Loucy (cell line): ENCODE measurements at regions not wholly inside any gene's neighbourhood (a gene's known extent, or its start where the extent isn't known, plus 50 kb on each side); places are given as distances from the start of the nearest gene placed in this dataset.

Source experiments
- H2AFZ ChIP-seq: fragments of 200-600 bp; sonication (generic); 2 replicates; pipeline ENCODE4 v1.6.0; 2016; ENCODE audit warnings: antibody characterized with exemption, mild to moderate bottlenecking, low read length, moderate library complexity
- H3F3A ChIP-seq: fragments of 200-600 bp; 2 replicates; pipeline ENCODE4 v1.6.0; 2016; ENCODE audit warnings: antibody characterized with exemption, low read depth, mild to moderate bottlenecking
- H3K27me3 ChIP-seq: fragments of 200-600 bp; sonication (generic); 2 replicates; pipeline ENCODE4 v1.6.1; 2014; ENCODE audit warnings: low read length, mild to moderate bottlenecking; ENCODE audit not compliant: insufficient read depth, poor library complexity, severe bottlenecking
- H3K36me3 ChIP-seq: fragments of 200-600 bp; sonication (generic); 2 replicates; pipeline ENCODE4 v1.6.1; 2016; ENCODE audit warnings: low read length; ENCODE audit not compliant: insufficient read depth
- H3K4me1 ChIP-seq: fragments of 200-600 bp; sonication (generic); 2 replicates; pipeline ENCODE4 v1.5.1; 2014; ENCODE audit warnings: low read length, mild to moderate bottlenecking; ENCODE audit not compliant: insufficient read depth, poor library complexity, severe bottlenecking
- H3K4me2 ChIP-seq: fragments of 200-600 bp; sonication (generic); 2 replicates; pipeline ENCODE4 v1.6.0; 2014; ENCODE audit warnings: antibody characterized with exemption, low read length, low read depth, mild to moderate bottlenecking; ENCODE audit not compliant: poor library complexity, severe bottlenecking
- H3K4me3 ChIP-seq: fragments of 200-600 bp; sonication (generic); 2 replicates; pipeline ENCODE4 v1.5.1; 2014; ENCODE audit warnings: low read length, mild to moderate bottlenecking, mixed read lengths; ENCODE audit not compliant: poor library complexity, severe bottlenecking
- H3K79me2 ChIP-seq: fragments of 200-600 bp; sonication (generic); 2 replicates; pipeline ENCODE4 v1.6.1; 2014; ENCODE audit warnings: low read length; ENCODE audit not compliant: insufficient read depth
- H3K9ac ChIP-seq: fragments of 200-600 bp; sonication (generic); 2 replicates; pipeline ENCODE4 v1.6.0; 2014; ENCODE audit warnings: mild to moderate bottlenecking, low read depth, low read length, moderate library complexity; ENCODE audit not compliant: poor library complexity, severe bottlenecking
- H3K9me2 ChIP-seq: fragments of 200-600 bp; sonication (generic); replicated peaks from 2 replicates; pipeline ENCODE4 v1.6.1; 2016; ENCODE audit warnings: low read depth, low read length, mixed read lengths
- H3K9me3 ChIP-seq: fragments of 200-600 bp; sonication (generic); 2 replicates; pipeline ENCODE4 v1.6.1; 2014; ENCODE audit warnings: mild to moderate bottlenecking, antibody characterized with exemption, low read length, low read depth; ENCODE audit not compliant: insufficient read depth
- H4K20me1 ChIP-seq: fragments of 200-600 bp; sonication (generic); 2 replicates; pipeline ENCODE4 v1.6.0; 2014; ENCODE audit warnings: antibody characterized with exemption, low read length, mild to moderate bottlenecking; ENCODE audit not compliant: insufficient read depth, poor library complexity, severe bottlenecking
- CTCF ChIP-seq: fragments of 200-600 bp; sonication (generic); conservative IDR thresholded peaks from 2 replicates; pipeline ENCODE4 v1.5.1; 2014; ENCODE audit warnings: mild to moderate bottlenecking, antibody characterized with exemption, low read length
- EZH2phosphoT487 ChIP-seq: fragments of 200-600 bp; IDR thresholded peaks from 2 replicates; pipeline ENCODE4 v1.6.1; 2018; ENCODE audit warnings: antibody characterized with exemption, mild to moderate bottlenecking, moderate library complexity, borderline replicate concordance

DNA sequence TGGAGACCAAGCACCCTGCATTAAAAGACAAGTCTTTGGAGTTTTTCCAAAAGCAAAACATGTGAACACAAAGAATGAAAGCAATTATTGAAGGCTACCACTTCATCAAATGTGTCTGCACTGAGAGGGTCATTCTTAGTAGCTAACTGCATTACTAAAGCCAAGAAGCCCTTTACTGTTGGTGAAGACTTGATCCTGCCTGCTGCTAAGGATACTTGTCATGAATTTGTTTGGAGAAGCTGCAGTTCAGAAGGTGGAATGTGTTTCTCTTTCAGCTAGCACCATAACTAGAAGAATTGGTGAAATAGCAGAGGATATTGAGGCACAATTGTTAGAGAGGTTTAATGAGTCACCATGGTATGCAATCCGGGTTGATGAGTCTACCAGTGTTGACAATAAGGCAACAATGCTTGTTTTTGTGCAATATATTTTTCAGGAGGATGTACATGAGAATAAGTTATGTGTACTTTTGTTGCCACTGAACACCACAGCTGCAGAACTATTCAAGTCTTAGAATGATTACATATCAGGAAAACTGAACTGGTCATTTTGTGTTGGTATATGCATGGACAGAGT is 457.3 kb upstream of the ISX start:
- 0 out of 2 replicates have a peak, but pooled peaks cover 3% of the 10 kb centered on the region for H3K9me3 ChIP-seq
- H3K4me1 ChIP-seq = no peaks in the 10 kb centered on the region
- H3K9ac ChIP-seq = no peak overlapping the region
- H3K4me3 ChIP-seq = no peak overlapping the region
- H3K4me2 ChIP-seq = no peak overlapping the region
- no peaks in the 10 kb centered on the region for H3K27me3 ChIP-seq
- no peak overlapping the region for H2AFZ ChIP-seq
- H3F3A ChIP-seq = no peaks in the 10 kb centered on the region
- no peaks in the 10 kb centered on the region for H4K20me1 ChIP-seq
- H3K36me3 ChIP-seq = no peaks in the 10 kb centered on the region
- TF ChIP-seq EZH2phosphoT487 = no peak
- no peak for TF ChIP-seq CTCF
- H3K9me2 ChIP-seq = no peaks in the 10 kb centered on the region
- no peaks in the 10 kb centered on the region for H3K79me2 ChIP-seq

- TF ChIP-seq EZH2phosphoT487 (no peak), CTCF (no peak)
- no peaks in the 10 kb centered on the region for H3K27me3 ChIP-seq
- H3K9me3 ChIP-seq = 0 out of 2 replicates have a peak, but pooled peaks cover 3% of the 10 kb centered on the region
- no peak overlapping the region for H3K9ac ChIP-seq
- no peaks in the 10 kb centered on the region for H3K79me2 ChIP-seq
- no peak overlapping the region for H2AFZ ChIP-seq
- H3K4me1 ChIP-seq = no peaks in the 10 kb centered on the region
- no peak overlapping the region for H3K4me3 ChIP-seq
- H3K4me2 ChIP-seq = no peak overlapping the region
- no peaks in the 10 kb centered on the region for H4K20me1 ChIP-seq
- no peaks in the 10 kb centered on the region for H3K9me2 ChIP-seq
- H3K36me3 ChIP-seq = no peaks in the 10 kb centered on the region
- H3F3A ChIP-seq = no peaks in the 10 kb centered on the region
Observed at GRCh38 chr22:34609646-34610045, 456.3 kb upstream of the ISX start.

DNA sequence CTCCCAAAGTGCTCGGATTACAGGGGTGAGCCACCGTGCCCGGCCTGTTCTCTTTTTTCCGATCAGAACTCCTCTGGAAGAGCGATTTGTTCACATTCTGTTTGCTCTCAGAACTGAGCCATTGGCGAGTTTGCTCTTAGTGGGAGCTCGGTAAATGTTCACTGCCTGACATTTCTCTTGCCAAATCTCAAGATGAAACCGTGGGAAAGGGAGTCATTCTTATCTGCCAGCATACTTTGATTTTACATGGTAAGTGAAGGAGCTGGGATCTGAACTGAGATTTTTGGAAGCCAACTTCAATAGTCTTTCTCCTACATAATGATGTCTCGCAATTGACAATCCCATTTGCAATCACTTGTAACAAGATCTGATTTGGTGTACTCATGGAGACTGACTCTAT is 445.8 kb upstream of the ISX start:
- H3K9me3 ChIP-seq = no peaks in the 10 kb centered on the region
- TF ChIP-seq CTCF (no peak), EZH2phosphoT487 (no peak)
- H3K4me3 ChIP-seq = no peak overlapping the region
- H3K4me2 ChIP-seq = no peak overlapping the region
- no peaks in the 10 kb centered on the region for H3K9me2 ChIP-seq
- H3K79me2 ChIP-seq = no peaks in the 10 kb centered on the region
- H3K9ac ChIP-seq = no peak overlapping the region
- H3K27me3 ChIP-seq = no peaks in the 10 kb centered on the region
- no peaks in the 10 kb centered on the region for H3K36me3 ChIP-seq
- no peaks in the 10 kb centered on the region for H3K4me1 ChIP-seq
- no peak overlapping the region for H2AFZ ChIP-seq
- no peaks in the 10 kb centered on the region for H4K20me1 ChIP-seq
- H3F3A ChIP-seq = no peaks in the 10 kb centered on the region
